KMS-11 (cell line): ENCODE measurements at regions not wholly inside any gene's neighbourhood (a gene's known extent, or its start where the extent isn't known, plus 50 kb on each side); places are given as distances from the start of the nearest gene placed in this dataset.
"Not testable (repeated sequence)": the region's sequence is repeated elsewhere in the genome, so short reads cannot be mapped to it uniquely, and the experiment has no call there.

Experiments used
- H2AFZ ChIP-seq: fragments of 200-600 bp; sonication (generic); 2 replicates; pipeline ENCODE4 v1.6.1; 2016; ENCODE audit warnings: antibody characterized with exemption, mixed run types, low read depth
- H3K27ac ChIP-seq: fragments of 200-600 bp; sonication (generic); 2 replicates; pipeline ENCODE4 v1.6.1; 2016; ENCODE audit warnings: mild to moderate bottlenecking, mixed run types
- H3K27me3 ChIP-seq: fragments of 200-600 bp; sonication (generic); 2 replicates; pipeline ENCODE4 v1.6.1; 2017; ENCODE audit warnings: mild to moderate bottlenecking, low read depth, mixed run types, moderate library complexity; ENCODE audit not compliant: insufficient read depth
- H3K36me3 ChIP-seq: fragments of 200-600 bp; sonication (generic); 2 replicates; pipeline ENCODE4 v1.6.1; 2017; ENCODE audit warnings: mild to moderate bottlenecking, mixed run types; ENCODE audit not compliant: insufficient read depth
- H3K4me1 ChIP-seq: fragments of 200-600 bp; sonication (generic); 2 replicates; pipeline ENCODE4 v1.6.1; 2016; ENCODE audit warnings: mild to moderate bottlenecking, low read depth, mixed run types; ENCODE audit not compliant: poor library complexity, severe bottlenecking
- H3K4me2 ChIP-seq: fragments of 200-600 bp; sonication (generic); 2 replicates; pipeline ENCODE4 v1.7.0; 2016; ENCODE audit warnings: mild to moderate bottlenecking, mixed run types
- H3K4me3 ChIP-seq: fragments of 200-600 bp; sonication (generic); IDR thresholded peaks from 2 replicates; pipeline ENCODE4 v1.6.1; 2017; ENCODE audit warnings: low read depth, low read length, mixed read lengths; ENCODE audit not compliant: insufficient read depth
- H3K79me2 ChIP-seq: fragments of 200-600 bp; sonication (generic); 2 replicates; pipeline ENCODE4 v1.6.1; 2016; ENCODE audit warnings: low read depth, mixed run types; ENCODE audit not compliant: insufficient read depth
- H3K9ac ChIP-seq: fragments of 200-600 bp; sonication (generic); 2 replicates; pipeline ENCODE4 v1.6.1; 2016; ENCODE audit warnings: mild to moderate bottlenecking, mixed run types
- H4K20me1 ChIP-seq: fragments of 200-600 bp; sonication (generic); 2 replicates; pipeline ENCODE4 v1.6.1; 2016; ENCODE audit warnings: mild to moderate bottlenecking, mixed run types; ENCODE audit not compliant: insufficient read depth
- TF ChIP-seq, protein P1 (sequence below): fragments of 200-600 bp; sonication (generic); conservative IDR thresholded peaks from 2 replicates; pipeline ENCODE4 v1.6.1; 2017; ENCODE audit warnings: low read depth, mild to moderate bottlenecking, antibody characterized with exemption, low read length, moderate library complexity, mixed read lengths

DNA sequence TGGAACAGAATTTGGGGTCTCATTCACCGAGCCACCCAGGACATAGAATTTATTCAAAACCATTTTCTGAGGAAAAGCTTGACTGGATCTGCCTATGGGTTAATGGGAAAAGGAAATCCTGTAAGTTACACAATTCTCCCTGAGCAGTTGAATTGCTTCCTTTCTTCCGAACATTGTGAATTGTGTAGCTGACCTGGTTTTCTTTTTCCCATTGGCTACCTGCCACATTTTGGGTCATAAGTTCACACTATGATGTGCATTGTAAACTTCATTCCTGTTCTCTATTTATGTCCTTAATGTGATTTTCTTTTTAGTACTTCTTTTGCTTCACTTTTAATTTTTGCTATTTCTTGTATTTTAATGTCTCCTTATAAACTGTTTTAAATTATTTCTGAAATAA, 386.0 kb upstream of the LRRC3B start:
- Histone ChIP-seq H3K27me3 (no peaks in the 10 kb centered on the region), H3K79me2 (no peaks in the 10 kb centered on the region), H3K9ac (no peak overlapping the region), H2AFZ (no peak overlapping the region), H3K4me1 (no peaks in the 10 kb centered on the region), H3K27ac (no peak overlapping the region), H4K20me1 (no peaks in the 10 kb centered on the region), H3K36me3 (no peaks in the 10 kb centered on the region), H3K4me3 (no peak overlapping the region), H3K4me2 (no peak overlapping the region)
- TF ChIP-seq, protein P1, sequence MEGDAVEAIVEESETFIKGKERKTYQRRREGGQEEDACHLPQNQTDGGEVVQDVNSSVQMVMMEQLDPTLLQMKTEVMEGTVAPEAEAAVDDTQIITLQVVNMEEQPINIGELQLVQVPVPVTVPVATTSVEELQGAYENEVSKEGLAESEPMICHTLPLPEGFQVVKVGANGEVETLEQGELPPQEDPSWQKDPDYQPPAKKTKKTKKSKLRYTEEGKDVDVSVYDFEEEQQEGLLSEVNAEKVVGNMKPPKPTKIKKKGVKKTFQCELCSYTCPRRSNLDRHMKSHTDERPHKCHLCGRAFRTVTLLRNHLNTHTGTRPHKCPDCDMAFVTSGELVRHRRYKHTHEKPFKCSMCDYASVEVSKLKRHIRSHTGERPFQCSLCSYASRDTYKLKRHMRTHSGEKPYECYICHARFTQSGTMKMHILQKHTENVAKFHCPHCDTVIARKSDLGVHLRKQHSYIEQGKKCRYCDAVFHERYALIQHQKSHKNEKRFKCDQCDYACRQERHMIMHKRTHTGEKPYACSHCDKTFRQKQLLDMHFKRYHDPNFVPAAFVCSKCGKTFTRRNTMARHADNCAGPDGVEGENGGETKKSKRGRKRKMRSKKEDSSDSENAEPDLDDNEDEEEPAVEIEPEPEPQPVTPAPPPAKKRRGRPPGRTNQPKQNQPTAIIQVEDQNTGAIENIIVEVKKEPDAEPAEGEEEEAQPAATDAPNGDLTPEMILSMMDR, result no peak

DNA sequence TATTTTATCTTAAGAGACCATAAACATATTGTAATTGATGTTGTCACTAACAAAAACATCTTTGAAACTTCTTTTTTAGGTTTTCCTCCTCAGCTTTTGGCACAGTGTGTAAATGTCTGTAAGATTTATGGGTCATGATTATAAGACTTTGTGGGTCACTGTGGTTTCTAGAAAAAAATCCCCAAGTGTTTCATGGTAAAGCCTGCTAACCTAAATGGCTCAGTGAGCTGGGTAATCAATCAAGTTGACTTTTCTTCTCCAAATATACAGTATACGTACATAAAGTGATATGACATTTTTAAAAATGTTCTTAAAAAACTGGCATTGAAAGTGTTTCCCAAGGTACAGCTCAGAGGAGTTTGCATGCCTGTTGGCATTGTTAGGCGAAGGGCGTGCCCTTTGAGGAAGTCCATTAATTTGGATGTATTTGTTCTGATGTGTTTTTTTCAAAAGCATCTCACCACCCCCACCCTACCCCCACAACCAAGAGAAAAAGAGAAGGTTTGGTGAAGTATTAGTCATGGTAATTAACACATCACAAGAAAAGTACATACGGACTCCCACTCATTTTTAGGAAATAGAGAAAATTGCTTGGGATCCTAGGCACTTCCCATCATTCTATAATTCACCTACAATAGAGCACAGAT, 385.4 kb upstream of the LRRC3B start:
- Histone ChIP-seq H3K36me3 (no peaks in the 10 kb centered on the region), H3K4me2 (no peak overlapping the region), H4K20me1 (no peaks in the 10 kb centered on the region), H3K4me1 (no peaks in the 10 kb centered on the region), H3K27me3 (no peaks in the 10 kb centered on the region), H3K27ac (no peak overlapping the region), H3K4me3 (no peak overlapping the region), H3K79me2 (no peaks in the 10 kb centered on the region), H3K9ac (no peak overlapping the region), H2AFZ (no peak overlapping the region)
- TF ChIP-seq, protein P1, result no peak

DNA sequence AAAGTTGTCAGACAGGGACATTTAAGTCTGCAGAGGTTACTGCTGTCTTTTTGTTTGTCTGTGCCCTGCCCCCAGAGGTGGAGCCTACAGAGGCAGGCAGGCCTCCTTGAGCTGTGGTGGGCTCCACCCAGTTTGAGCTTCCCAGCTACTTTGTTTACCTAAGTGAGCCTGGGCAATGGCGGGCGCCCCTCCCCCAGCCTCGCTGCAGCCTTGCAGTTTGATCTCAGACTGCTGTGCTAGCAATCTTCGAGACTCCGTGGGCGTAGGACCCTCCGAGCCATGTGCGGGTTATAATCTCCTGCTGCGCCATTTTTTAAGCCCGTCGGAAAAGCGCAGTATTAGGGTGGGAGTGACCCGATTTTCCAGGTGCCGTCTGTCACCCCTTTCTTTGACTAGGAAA, 378.0 kb upstream of the LRRC3B start:
- not testable (repeated sequence) for H4K20me1 ChIP-seq, H3K36me3 ChIP-seq, H3K27me3 ChIP-seq, H3K4me2 ChIP-seq, H3K4me1 ChIP-seq, H3K9ac ChIP-seq, H3K27ac ChIP-seq, H2AFZ ChIP-seq, H3K79me2 ChIP-seq, H3K4me3 ChIP-seq

DNA sequence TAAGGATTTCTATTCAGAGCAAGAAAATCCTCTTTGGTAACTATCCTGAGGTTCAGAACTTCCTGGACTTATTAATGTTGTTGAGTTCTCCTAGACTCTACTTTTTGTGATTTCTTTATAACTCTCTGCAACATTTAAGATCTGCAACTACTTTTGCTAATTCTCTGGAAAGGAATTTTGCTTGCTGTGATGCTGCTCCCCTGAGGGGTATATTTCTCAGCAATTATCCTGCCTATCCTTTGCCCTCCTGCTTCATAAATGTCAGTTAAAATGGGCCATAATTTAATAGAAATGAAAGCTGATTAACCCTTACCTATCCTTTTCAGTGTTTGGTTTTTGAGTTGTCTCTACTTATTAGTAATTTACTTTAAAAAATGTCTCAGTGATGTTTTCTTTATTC, 377.3 kb upstream of the LRRC3B start:
- no peaks in the 10 kb centered on the region for H4K20me1 ChIP-seq
- no peak overlapping the region for H3K4me2 ChIP-seq
- H3K4me3 ChIP-seq, result no peak overlapping the region
- TF ChIP-seq, protein P1, result no peak
- H3K9ac ChIP-seq, result no peak overlapping the region
- no peaks in the 10 kb centered on the region for H3K4me1 ChIP-seq
- no peak overlapping the region for H3K27ac ChIP-seq
- H3K27me3 ChIP-seq, result no peaks in the 10 kb centered on the region
- no peaks in the 10 kb centered on the region for H3K79me2 ChIP-seq
- no peak overlapping the region for H2AFZ ChIP-seq
- H3K36me3 ChIP-seq, result no peaks in the 10 kb centered on the region

DNA sequence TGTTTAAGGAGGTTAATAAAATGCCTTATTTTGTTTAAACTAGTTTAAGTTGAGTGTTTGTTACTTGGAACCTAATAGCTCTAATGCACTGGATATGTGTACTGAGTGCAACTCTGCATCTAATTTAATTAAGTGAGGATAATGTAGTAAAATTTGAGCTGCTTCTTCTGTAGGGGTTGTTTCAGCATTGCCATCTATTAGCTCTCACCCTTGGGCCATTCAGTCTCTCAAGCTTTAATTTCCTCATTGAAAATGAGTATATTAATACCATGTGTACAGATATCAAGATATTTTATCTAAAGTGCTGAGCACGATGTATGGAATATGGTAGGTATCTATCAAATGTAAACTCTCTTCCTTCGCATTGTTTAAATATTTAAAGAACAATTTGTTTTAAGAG, 375.7 kb upstream of the LRRC3B start:
- Histone ChIP-seq H3K9ac (no peak overlapping the region), H3K36me3 (no peaks in the 10 kb centered on the region), H3K4me3 (no peak overlapping the region), H3K4me1 (no peaks in the 10 kb centered on the region), H2AFZ (no peak overlapping the region), H4K20me1 (no peaks in the 10 kb centered on the region), H3K79me2 (no peaks in the 10 kb centered on the region), H3K4me2 (no peak overlapping the region), H3K27me3 (no peaks in the 10 kb centered on the region), H3K27ac (no peak overlapping the region)
- TF ChIP-seq, protein P1, result no peak
